Activated CD4-positive, alpha-beta T cell treated with anti-CD3 and anti-CD28 coated beads, Interleukin-2, amount 10 ng/mL, durations not matched to agents 7 days and 5 days (primary cell): ENCODE measurements at regions not wholly inside any gene's neighbourhood (a gene's known extent, or its start where the extent isn't known, plus 50 kb on each side); places are given as distances from the start of the nearest gene placed in this dataset.

Experiments used
- CTCF ChIA-PET: fragments of 350-600 bp; sonication (Branson Sonifier 250); formaldehyde crosslinking; loops from one replicate; lab custom pipeline; 2021; ENCODE audit warnings: antibody characterized with exemption; lab: Charles Lee
- POLR2A ChIA-PET: fragments of 350-600 bp; sonication (Branson Sonifier 250); formaldehyde crosslinking; loops from one replicate; lab custom pipeline; 2021; ENCODE audit warnings: antibody characterized with exemption; lab: Charles Lee
- DNase-seq: peaks from one replicate; pipeline ENCODE4 v3.0.0-alpha.2; 2020
- H3K27ac Mint-ChIP-seq: one replicate; pipeline ENCODE4 v1.8.0; 2021; ENCODE audit warnings: mild to moderate bottlenecking, moderate library complexity, mixed read lengths
- H3K27me3 Mint-ChIP-seq: one replicate; pipeline ENCODE4 v1.8.0; 2021; ENCODE audit warnings: mixed read lengths
- H3K36me3 Mint-ChIP-seq: one replicate; pipeline ENCODE4 v1.8.0; 2021; ENCODE audit warnings: low read depth, mixed read lengths
- H3K4me1 Mint-ChIP-seq: one replicate; pipeline ENCODE4 v1.8.0; 2021; ENCODE audit warnings: mixed read lengths
- H3K4me3 Mint-ChIP-seq: one replicate; pipeline ENCODE4 v1.8.0; 2021; ENCODE audit warnings: mild to moderate bottlenecking, moderate library complexity, mixed read lengths
- H3K9me3 Mint-ChIP-seq: one replicate; pipeline ENCODE4 v1.8.0; 2021; ENCODE audit warnings: mixed read lengths

DNA sequence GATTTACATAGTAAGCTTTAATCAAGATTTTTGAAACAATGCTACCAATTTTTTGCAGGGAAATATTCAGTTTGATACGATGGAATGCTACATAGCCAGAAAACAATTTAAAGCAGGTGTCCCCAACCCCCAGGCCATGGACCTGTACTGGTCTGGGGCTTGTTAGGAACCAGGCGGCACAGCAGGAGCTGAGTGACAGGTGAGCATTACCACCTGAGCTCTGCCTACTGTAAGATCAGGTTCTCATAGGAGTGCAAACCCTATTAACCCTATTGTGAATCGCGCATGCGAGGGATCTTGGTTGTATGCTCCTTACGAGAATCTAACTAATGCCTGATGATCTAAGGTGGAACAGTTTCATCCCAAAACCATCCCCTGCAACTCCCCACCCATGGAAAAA lies 322.6 kb upstream of the NECTIN3 start:
- Mint-ChIP-seq H3K27me3 (peaks cover 2% of the 10 kb centered on the region), H3K9me3 (no peaks in the 10 kb centered on the region), H3K27ac (no peak overlapping the region), H3K36me3 (no peaks in the 10 kb centered on the region), H3K4me3 (no peak overlapping the region), H3K4me1 (no peaks in the 10 kb centered on the region)
- CTCF ChIA-PET = no interaction called here
- POLR2A ChIA-PET = no interaction called here
- no peak for DNase-seq

DNA sequence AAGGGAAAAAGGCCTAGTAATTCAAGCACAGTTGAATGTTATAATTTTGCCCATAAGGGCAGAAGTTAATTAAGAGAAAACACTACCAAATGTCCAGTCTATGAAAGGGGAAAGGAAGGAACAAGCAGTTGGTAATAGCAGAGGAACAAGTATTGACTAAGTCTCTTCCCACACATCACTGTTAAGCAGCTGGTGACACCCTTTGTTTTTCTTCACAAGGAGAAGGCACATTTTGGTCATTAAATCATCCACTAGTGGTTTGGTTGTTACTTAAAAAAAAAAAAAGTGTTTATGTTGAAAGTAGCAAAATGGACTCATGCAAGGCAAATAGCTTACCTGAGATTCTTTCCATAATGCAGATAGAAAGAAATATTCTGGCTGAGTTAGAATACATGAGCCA lies 321.4 kb upstream of the NECTIN3 start:
- POLR2A ChIA-PET = interaction anchor here (0.6 kb wide), 2 partner anchors 20 to 33 kb away, joined by 3 to 8 read pairs; no protein-coding TSS in a partner anchor
- no peak for DNase-seq
- H3K9me3 Mint-ChIP-seq = no peaks in the 10 kb centered on the region
- H3K27ac Mint-ChIP-seq = no peak overlapping the region
- no peak overlapping the region for H3K4me3 Mint-ChIP-seq
- CTCF ChIA-PET = interaction anchor here (0.7 kb wide), 1 partner anchor 12 kb away, joined by 4 read pairs; no protein-coding TSS in a partner anchor
- peaks cover 2% of the 10 kb centered on the region for H3K27me3 Mint-ChIP-seq
- H3K36me3 Mint-ChIP-seq = no peaks in the 10 kb centered on the region
- no peaks in the 10 kb centered on the region for H3K4me1 Mint-ChIP-seq

DNA sequence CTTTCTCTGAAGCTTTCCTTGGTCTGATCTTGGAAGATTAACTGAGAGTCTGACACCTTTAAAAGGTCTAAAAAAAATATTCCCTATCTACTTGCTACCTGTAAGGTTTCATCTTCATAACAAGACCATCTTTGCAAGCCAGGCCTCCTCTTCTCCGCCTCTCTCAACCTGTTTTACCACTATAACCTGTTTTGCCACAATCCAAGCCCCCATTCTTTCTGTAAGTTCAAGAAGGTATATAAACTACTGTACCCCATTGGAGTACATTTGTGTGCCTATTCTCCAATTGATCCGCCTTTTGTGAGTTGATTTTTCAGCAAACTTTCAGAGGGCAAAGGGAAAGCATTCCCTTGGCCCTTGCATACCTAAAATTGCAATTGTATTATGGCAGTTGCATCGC lies 319.3 kb upstream of the NECTIN3 start:
- H3K4me1 Mint-ChIP-seq = no peaks in the 10 kb centered on the region
- CTCF ChIA-PET = no interaction called here

GRCh38 chr3:110753516-110753915 lies 318.1 kb upstream of the NECTIN3 start:
- H3K4me3 Mint-ChIP-seq = no peak overlapping the region
- ChIA-PET POLR2A (no interaction called here), CTCF (no interaction called here)
- H3K9me3 Mint-ChIP-seq = no peaks in the 10 kb centered on the region
- no peak overlapping the region for H3K27ac Mint-ChIP-seq
- H3K4me1 Mint-ChIP-seq = no peaks in the 10 kb centered on the region
- peaks cover 2% of the 10 kb centered on the region for H3K27me3 Mint-ChIP-seq
- DNase-seq = no peak
- no peaks in the 10 kb centered on the region for H3K36me3 Mint-ChIP-seq

More for the DNA sequence above, 319.3 kb upstream of the NECTIN3 start:
- Mint-ChIP-seq H3K4me3 (no peak overlapping the region), H3K27ac (no peak overlapping the region), H3K9me3 (no peaks in the 10 kb centered on the region), H3K27me3 (peaks cover 2% of the 10 kb centered on the region), H3K36me3 (no peaks in the 10 kb centered on the region)
- no peak for DNase-seq
- POLR2A ChIA-PET = no interaction called here

DNA sequence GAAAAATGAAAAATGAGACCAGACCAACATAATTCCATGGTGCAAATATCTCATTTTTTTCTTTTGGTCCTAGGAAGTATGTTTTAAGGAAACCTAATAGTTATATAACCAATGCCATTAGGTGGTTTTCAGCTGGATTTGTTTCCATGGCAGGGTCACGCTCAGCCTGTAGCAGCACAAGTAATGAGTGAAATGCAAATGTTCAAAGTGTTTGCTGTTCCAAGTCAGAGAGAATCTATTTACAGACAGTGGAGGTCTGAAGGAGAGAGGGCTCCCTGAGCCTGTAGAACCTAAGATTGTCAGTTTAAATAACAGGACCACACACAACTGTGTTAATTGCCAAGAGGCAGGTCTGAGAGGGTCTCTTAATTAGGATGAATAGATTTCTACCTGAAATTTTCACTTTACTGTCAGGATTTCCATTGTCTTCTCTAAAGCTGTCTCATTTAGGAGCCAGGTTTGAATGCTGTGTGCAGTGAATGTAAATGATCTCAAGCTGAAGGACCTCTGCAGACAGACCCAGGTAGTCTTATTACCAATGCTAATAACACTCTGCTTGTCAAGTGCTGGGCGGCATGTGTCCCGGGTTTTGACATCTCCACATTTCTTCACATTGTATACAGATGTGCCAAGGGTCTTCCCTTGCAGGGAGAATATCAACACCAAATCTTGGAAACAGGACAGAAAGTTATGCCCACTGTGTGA lies 317.3 kb upstream of the NECTIN3 start:
- H3K27ac Mint-ChIP-seq = no peak overlapping the region
- ChIA-PET POLR2A (no interaction called here), CTCF (no interaction called here)
- peaks cover 2% of the 10 kb centered on the region for H3K27me3 Mint-ChIP-seq
- no peaks in the 10 kb centered on the region for H3K36me3 Mint-ChIP-seq
- no peak overlapping the region for H3K4me3 Mint-ChIP-seq
- H3K9me3 Mint-ChIP-seq = no peaks in the 10 kb centered on the region
- H3K4me1 Mint-ChIP-seq = no peaks in the 10 kb centered on the region
- DNase-seq = no peak

GRCh38 chr3:110755345-110755744 lies 316.3 kb upstream of the NECTIN3 start:
- DNase-seq = no peak
- H3K27ac Mint-ChIP-seq = no peak overlapping the region
- no peak overlapping the region for H3K4me3 Mint-ChIP-seq
- no peaks in the 10 kb centered on the region for H3K36me3 Mint-ChIP-seq
- H3K4me1 Mint-ChIP-seq = no peaks in the 10 kb centered on the region
- ChIA-PET POLR2A (no interaction called here), CTCF (no interaction called here)
- peaks cover 2% of the 10 kb centered on the region for H3K27me3 Mint-ChIP-seq
- H3K9me3 Mint-ChIP-seq = no peaks in the 10 kb centered on the region

GRCh38 chr3:110756705-110757104 lies 314.9 kb upstream of the NECTIN3 start:
- H3K4me3 Mint-ChIP-seq = no peak overlapping the region
- no peak overlapping the region for H3K27ac Mint-ChIP-seq
- peaks cover 2% of the 10 kb centered on the region for H3K27me3 Mint-ChIP-seq
- CTCF ChIA-PET = no interaction called here
- H3K4me1 Mint-ChIP-seq = no peaks in the 10 kb centered on the region
- no peak for DNase-seq
- H3K36me3 Mint-ChIP-seq = no peaks in the 10 kb centered on the region
- H3K9me3 Mint-ChIP-seq = no peaks in the 10 kb centered on the region
- POLR2A ChIA-PET = no interaction called here

- POLR2A ChIA-PET = no interaction called here
- H3K27me3 Mint-ChIP-seq = peaks cover 1% of the 10 kb centered on the region
- CTCF ChIA-PET = no interaction called here
- no peak overlapping the region for H3K4me3 Mint-ChIP-seq
- no peaks in the 10 kb centered on the region for H3K9me3 Mint-ChIP-seq
- H3K36me3 Mint-ChIP-seq = no peaks in the 10 kb centered on the region
- H3K27ac Mint-ChIP-seq = no peak overlapping the region
- H3K4me1 Mint-ChIP-seq = no peaks in the 10 kb centered on the region
- no peak for DNase-seq
Observed at GRCh38 chr3:110758208-110758607, 313.4 kb upstream of the NECTIN3 start.

GRCh38 chr3:110767156-110767555 lies 304.5 kb upstream of the NECTIN3 start:
- POLR2A ChIA-PET = no interaction called here
- no peaks in the 10 kb centered on the region for H3K36me3 Mint-ChIP-seq
- no peak overlapping the region for H3K4me3 Mint-ChIP-seq
- no peak for DNase-seq
- H3K4me1 Mint-ChIP-seq = peaks cover 5% of the 10 kb centered on the region
- no peak overlapping the region for H3K27ac Mint-ChIP-seq
- CTCF ChIA-PET = interaction anchor here (0.6 kb wide), 2 partner anchors 10 to 1507 kb away, joined by 3 to 5 read pairs; no protein-coding TSS in a partner anchor
- H3K27me3 Mint-ChIP-seq = peaks cover 8% of the 10 kb centered on the region
- H3K9me3 Mint-ChIP-seq = peaks cover 2% of the 10 kb centered on the region

DNA sequence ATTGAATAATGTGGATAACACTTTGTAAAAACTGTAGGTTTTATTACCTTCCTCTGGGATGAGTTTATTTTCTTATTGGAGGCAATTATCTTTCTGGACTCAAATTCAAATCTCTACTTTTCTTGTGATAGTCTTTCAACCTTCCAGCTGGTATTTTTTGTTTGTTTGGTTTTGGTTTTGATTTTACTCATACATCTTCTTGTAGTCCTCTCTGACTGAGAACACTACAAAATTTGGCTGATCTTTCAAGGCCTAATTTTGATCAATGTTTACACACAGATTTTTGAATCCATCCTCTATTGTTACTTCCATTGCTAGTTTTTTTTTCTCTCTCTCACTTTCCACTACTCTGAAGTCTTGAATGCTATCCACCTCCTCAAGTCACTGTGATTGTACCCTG lies 303.8 kb upstream of the NECTIN3 start:
- no peak for DNase-seq
- CTCF ChIA-PET = no interaction called here
- Mint-ChIP-seq H3K27me3 (peaks cover 7% of the 10 kb centered on the region), H3K9me3 (peaks cover 2% of the 10 kb centered on the region), H3K36me3 (no peaks in the 10 kb centered on the region), H3K4me1 (peaks cover 5% of the 10 kb centered on the region), H3K27ac (no peak overlapping the region), H3K4me3 (no peak overlapping the region)
- POLR2A ChIA-PET = no interaction called here

DNA sequence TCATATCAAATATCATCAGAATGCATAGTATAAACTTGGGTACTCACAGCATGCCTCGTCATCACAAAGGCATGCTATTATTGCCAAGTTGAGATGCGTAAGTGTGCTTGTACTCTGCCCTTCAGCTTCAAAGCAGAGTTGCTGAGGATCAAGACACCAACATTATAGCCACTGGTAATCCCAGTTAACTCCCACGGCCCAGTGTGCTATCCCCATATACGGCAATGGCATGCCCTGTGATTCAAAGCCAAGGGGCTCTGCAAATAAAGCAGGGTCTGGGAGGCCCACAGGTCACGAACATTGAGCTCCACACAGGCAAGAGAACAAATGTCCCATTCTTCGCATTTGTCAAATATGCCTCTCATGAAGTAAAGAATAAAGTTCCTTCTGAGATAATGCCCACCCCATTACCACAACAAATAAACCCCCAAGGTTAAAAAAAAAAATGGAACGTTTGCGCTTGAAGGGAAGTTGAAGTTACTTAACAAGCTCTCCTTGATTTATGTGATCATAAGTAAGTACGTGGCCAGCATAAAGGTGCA lies 298.1 kb upstream of the NECTIN3 start:
- no peak for DNase-seq
- H3K27me3 Mint-ChIP-seq = peaks cover 5% of the 10 kb centered on the region
- ChIA-PET POLR2A (no interaction called here), CTCF (no interaction called here)
- no peak overlapping the region for H3K27ac Mint-ChIP-seq
- H3K9me3 Mint-ChIP-seq = no peaks in the 10 kb centered on the region
- no peaks in the 10 kb centered on the region for H3K4me1 Mint-ChIP-seq
- no peak overlapping the region for H3K4me3 Mint-ChIP-seq
- H3K36me3 Mint-ChIP-seq = no peaks in the 10 kb centered on the region

DNA sequence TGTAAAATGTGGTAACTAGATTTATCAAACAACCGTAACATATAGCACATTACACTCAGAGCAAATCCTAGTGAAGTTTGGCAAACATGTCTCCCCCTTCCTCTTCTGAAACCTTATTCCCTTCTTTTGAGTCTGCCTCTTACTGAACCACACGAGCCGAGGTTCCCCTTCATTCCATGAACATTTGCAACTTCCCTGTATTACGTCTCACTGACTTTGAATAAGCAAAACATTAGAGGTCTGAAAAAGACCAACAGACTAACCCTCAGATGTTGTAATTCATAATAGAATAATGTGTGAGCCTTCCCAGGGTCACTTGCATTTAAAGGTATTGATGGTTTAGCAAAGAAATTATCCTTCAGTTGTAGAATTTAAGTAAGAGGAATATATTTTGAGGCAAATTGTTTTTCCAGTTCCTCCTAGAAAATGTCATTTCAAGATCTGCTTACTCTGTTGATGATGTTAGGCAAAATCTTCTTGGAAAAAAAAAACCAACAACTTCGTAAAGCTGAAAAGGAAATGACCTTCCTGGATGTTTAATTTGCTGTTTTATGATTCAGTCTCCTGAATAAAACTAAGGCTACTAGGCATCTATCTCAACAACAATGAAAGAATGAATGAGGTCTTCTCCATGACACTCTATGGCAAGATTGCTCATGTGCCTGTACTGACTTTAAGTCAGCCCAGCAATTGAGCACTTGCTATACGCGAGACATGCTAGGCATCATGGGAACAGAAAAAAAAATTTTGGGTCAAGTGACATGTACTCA lies 296.9 kb upstream of the NECTIN3 start:
- CTCF ChIA-PET = no interaction called here
- Mint-ChIP-seq H3K27ac (no peak overlapping the region), H3K36me3 (no peaks in the 10 kb centered on the region), H3K4me1 (no peaks in the 10 kb centered on the region), H3K9me3 (no peaks in the 10 kb centered on the region), H3K27me3 (peaks cover 5% of the 10 kb centered on the region), H3K4me3 (no peak overlapping the region)
- no peak for DNase-seq
- POLR2A ChIA-PET = no interaction called here

DNA sequence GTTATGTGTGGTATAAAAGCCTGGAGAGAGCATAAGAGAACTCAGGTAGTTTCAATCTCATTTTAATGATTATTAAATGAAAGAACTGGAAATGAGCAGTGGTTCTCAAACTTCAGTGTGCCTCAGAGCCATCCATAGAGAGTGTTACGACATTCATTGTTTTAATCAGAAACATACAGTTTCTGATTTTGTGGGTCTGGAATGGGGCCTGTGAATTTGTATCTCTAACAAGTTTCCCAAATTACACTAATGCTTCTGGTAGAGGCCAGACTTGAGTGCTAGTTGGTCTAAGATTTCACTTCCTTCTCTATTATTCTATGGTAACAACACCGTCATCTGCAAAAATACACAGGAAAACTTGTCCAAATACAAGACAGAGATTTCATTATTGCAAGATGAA lies 292.0 kb upstream of the NECTIN3 start:
- Mint-ChIP-seq H3K27ac (no peak overlapping the region), H3K4me1 (no peaks in the 10 kb centered on the region), H3K27me3 (no peaks in the 10 kb centered on the region), H3K36me3 (no peaks in the 10 kb centered on the region), H3K4me3 (no peak overlapping the region), H3K9me3 (no peaks in the 10 kb centered on the region)
- ChIA-PET CTCF (no interaction called here), POLR2A (no interaction called here)
- no peak for DNase-seq
